ENCODE measurements at regions not wholly inside any gene's neighbourhood (a gene's known extent, or its start where the extent isn't known, plus 50 kb on each side); places are given as distances from the start of the nearest gene placed in this dataset.

- Mint-ChIP-seq H3K9me3 (peaks cover 0 to 4% of the 10 kb centered on the region in 2 donors), H3K36me3 (peaks cover 10 to 24% of the 10 kb centered on the region in 2 donors), H3K27ac (peak overlapping the region; percentile 20 to 24)
- ATAC-seq (peak; percentile 88 to 90), DNase-seq (ENCODE audit: low spot score in 2 of 2) (no peak)
These were observed 327.3 kb upstream of the SATB1 start for GRCh38 chr3:18752273-18752934.

GRCh38 chr3:18751514-18751913, 326.4 kb upstream of the SATB1 start:
- DNase-seq (ENCODE audit: low spot score in 2 of 2) (no peak), ATAC-seq (no peak)
- Mint-ChIP-seq H3K36me3 (peaks cover 5 to 25% of the 10 kb centered on the region in 2 donors), H3K27ac (peak overlapping the region in 1 of 2 donors; percentile 35), H3K9me3 (peaks cover 0 to 2% of the 10 kb centered on the region in 2 donors)

GRCh38 chr3:18747383-18747782, 322.2 kb upstream of the SATB1 start:
- Mint-ChIP-seq H3K27ac (no peak overlapping the region), H3K36me3 (peaks cover 11 to 21% of the 10 kb centered on the region in 2 donors), H3K9me3 (peaks cover 0 to 6% of the 10 kb centered on the region in 2 donors)
- ATAC-seq (no peak), DNase-seq (ENCODE audit: low spot score in 2 of 2) (no peak)

GRCh38 chr3:18745472-18745871, 320.3 kb upstream of the SATB1 start:
- DNase-seq (ENCODE audit: low spot score in 2 of 2) (no peak), ATAC-seq (peak in 1 of 2 donors; percentile 8)
- H3K36me3 Mint-ChIP-seq: peaks cover 11 to 13% of the 10 kb centered on the region in 2 donors
- peak overlapping the region; percentile 19 to 100 for H3K27ac Mint-ChIP-seq
- H3K9me3 Mint-ChIP-seq: peaks cover 0 to 6% of the 10 kb centered on the region in 2 donors

- Mint-ChIP-seq H3K36me3 (peaks cover 11 to 13% of the 10 kb centered on the region in 2 donors), H3K9me3 (peaks cover 0 to 6% of the 10 kb centered on the region in 2 donors), H3K27ac (peak overlapping the region; percentile 19 to 100)
- ATAC-seq: peak in 1 of 2 donors; percentile 9
- no peak for DNase-seq (ENCODE audit: low spot score in 2 of 2)
These were observed 319.3 kb upstream of the SATB1 start for GRCh38 chr3:18744472-18744871.

- Mint-ChIP-seq H3K36me3 (peaks cover 11 to 13% of the 10 kb centered on the region in 2 donors), H3K27ac (peak overlapping the region; percentile 19 to 100), H3K9me3 (peaks cover 0 to 6% of the 10 kb centered on the region in 2 donors)
- ATAC-seq (peak in 1 of 2 donors; percentile 20), DNase-seq (ENCODE audit: low spot score in 2 of 2) (no peak)
These were observed 318.6 kb upstream of the SATB1 start for GRCh38 chr3:18743761-18744160.

- H3K9me3 Mint-ChIP-seq: peaks cover 0 to 6% of the 10 kb centered on the region in 2 donors
- ATAC-seq: peak; percentile 59 to 64
- H3K27ac Mint-ChIP-seq: peak overlapping the region; percentile 99 to 100
- H3K36me3 Mint-ChIP-seq: peaks cover 28 to 30% of the 10 kb centered on the region in 2 donors
- peak in 1 of 2 donors; percentile 46 for DNase-seq (ENCODE audit: low spot score in 2 of 2)
These were observed 315.8 kb upstream of the SATB1 start for GRCh38 chr3:18740631-18741583.

GRCh38 chr3:18739099-18739433, 313.9 kb upstream of the SATB1 start:
- Mint-ChIP-seq H3K27ac (peak overlapping the region; percentile 99 to 100), H3K36me3 (peaks cover 16 to 42% of the 10 kb centered on the region in 2 donors), H3K9me3 (peaks cover 8 to 10% of the 10 kb centered on the region in 2 donors)
- peak; percentile 66 to 79 for ATAC-seq
- no peak for DNase-seq (ENCODE audit: low spot score in 2 of 2)

- H3K9me3 Mint-ChIP-seq: peaks cover 8 to 10% of the 10 kb centered on the region in 2 donors
- peak overlapping the region; percentile 99 to 100 for H3K27ac Mint-ChIP-seq
- H3K36me3 Mint-ChIP-seq: peaks cover 16 to 42% of the 10 kb centered on the region in 2 donors
- DNase-seq (ENCODE audit: low spot score in 2 of 2) (no peak), ATAC-seq (peak; percentile 26 to 35)
These were observed 313.4 kb upstream of the SATB1 start for GRCh38 chr3:18738393-18739098.

- H3K36me3 Mint-ChIP-seq: peaks cover 22 to 64% of the 10 kb centered on the region in 2 donors
- H3K9me3 Mint-ChIP-seq: peaks cover 14 to 19% of the 10 kb centered on the region in 2 donors
- DNase-seq (ENCODE audit: low spot score in 2 of 2) (no peak), ATAC-seq (no peak)
- no peak overlapping the region for H3K27ac Mint-ChIP-seq
These were observed 309.9 kb upstream of the SATB1 start for GRCh38 chr3:18735005-18735404.

GRCh38 chr3:18734309-18734708, 309.2 kb upstream of the SATB1 start:
- DNase-seq (ENCODE audit: low spot score in 2 of 2) (no peak), ATAC-seq (no peak)
- Mint-ChIP-seq H3K9me3 (peaks cover 14 to 19% of the 10 kb centered on the region in 2 donors), H3K36me3 (peaks cover 22 to 64% of the 10 kb centered on the region in 2 donors), H3K27ac (no peak overlapping the region)

- no peak for DNase-seq (ENCODE audit: low spot score in 2 of 2)
- Mint-ChIP-seq H3K9me3 (peaks cover 12 to 19% of the 10 kb centered on the region in 2 donors), H3K27ac (no peak overlapping the region), H3K36me3 (peaks cover 22 to 58% of the 10 kb centered on the region in 2 donors)
- ATAC-seq: no peak
These were observed 307.3 kb upstream of the SATB1 start for GRCh38 chr3:18732474-18732873.

GRCh38 chr3:18730491-18730890, 305.4 kb upstream of the SATB1 start:
- peaks cover 24 to 50% of the 10 kb centered on the region in 2 donors for H3K36me3 Mint-ChIP-seq
- peak overlapping the region in 1 of 2 donors; percentile 40 for H3K27ac Mint-ChIP-seq
- no peak for DNase-seq (ENCODE audit: low spot score in 2 of 2)
- no peak for ATAC-seq
- peaks cover 18% of the 10 kb centered on the region in 2 donors for H3K9me3 Mint-ChIP-seq

GRCh38 chr3:18729671-18730070, 304.5 kb upstream of the SATB1 start:
- DNase-seq (ENCODE audit: low spot score in 2 of 2) (no peak), ATAC-seq (no peak)
- Mint-ChIP-seq H3K36me3 (peaks cover 24 to 42% of the 10 kb centered on the region in 2 donors), H3K9me3 (peaks cover 13 to 17% of the 10 kb centered on the region in 2 donors), H3K27ac (no peak overlapping the region)

GRCh38 chr3:18725668-18726407, 300.7 kb upstream of the SATB1 start:
- H3K9me3 Mint-ChIP-seq: peaks cover 4 to 13% of the 10 kb centered on the region in 2 donors
- peak overlapping the region; percentile 91 to 96 for H3K27ac Mint-ChIP-seq
- no peak for DNase-seq (ENCODE audit: low spot score in 2 of 2)
- ATAC-seq: peak; percentile 53 to 66
- peaks cover 23% of the 10 kb centered on the region in 2 donors for H3K36me3 Mint-ChIP-seq

GRCh38 chr3:18724456-18724855, 299.3 kb upstream of the SATB1 start:
- H3K36me3 Mint-ChIP-seq: peaks cover 21 to 25% of the 10 kb centered on the region in 2 donors
- H3K27ac Mint-ChIP-seq: peak overlapping the region; percentile 91 to 96
- no peak for DNase-seq (ENCODE audit: low spot score in 2 of 2)
- H3K9me3 Mint-ChIP-seq: peaks cover under 1 to 9% of the 10 kb centered on the region in 2 donors
- ATAC-seq: peak; percentile 29 to 43

Measured in activated naive CD4-positive, alpha-beta T cell treated with anti-CD3 and anti-CD28 coated beads, Interleukin-2, amount 50 U/mL, for 72 hours (primary cell).